Suppressor macrophage treated with lipopolysaccharide for 1 hour (primary cell): ENCODE measurements at regions not wholly inside any gene's neighbourhood (a gene's known extent, or its start where the extent isn't known, plus 50 kb on each side); places are given as distances from the start of the nearest gene placed in this dataset.
"Not testable (repeated sequence)": the region's sequence is repeated elsewhere in the genome, so short reads cannot be mapped to it uniquely, and the experiment has no call there.

Experiments used
- DNase-seq, 3 donors: peaks; one replicate each; pipeline ENCODE4 v3.0.0-alpha.2; 2020 to 2022

DNA sequence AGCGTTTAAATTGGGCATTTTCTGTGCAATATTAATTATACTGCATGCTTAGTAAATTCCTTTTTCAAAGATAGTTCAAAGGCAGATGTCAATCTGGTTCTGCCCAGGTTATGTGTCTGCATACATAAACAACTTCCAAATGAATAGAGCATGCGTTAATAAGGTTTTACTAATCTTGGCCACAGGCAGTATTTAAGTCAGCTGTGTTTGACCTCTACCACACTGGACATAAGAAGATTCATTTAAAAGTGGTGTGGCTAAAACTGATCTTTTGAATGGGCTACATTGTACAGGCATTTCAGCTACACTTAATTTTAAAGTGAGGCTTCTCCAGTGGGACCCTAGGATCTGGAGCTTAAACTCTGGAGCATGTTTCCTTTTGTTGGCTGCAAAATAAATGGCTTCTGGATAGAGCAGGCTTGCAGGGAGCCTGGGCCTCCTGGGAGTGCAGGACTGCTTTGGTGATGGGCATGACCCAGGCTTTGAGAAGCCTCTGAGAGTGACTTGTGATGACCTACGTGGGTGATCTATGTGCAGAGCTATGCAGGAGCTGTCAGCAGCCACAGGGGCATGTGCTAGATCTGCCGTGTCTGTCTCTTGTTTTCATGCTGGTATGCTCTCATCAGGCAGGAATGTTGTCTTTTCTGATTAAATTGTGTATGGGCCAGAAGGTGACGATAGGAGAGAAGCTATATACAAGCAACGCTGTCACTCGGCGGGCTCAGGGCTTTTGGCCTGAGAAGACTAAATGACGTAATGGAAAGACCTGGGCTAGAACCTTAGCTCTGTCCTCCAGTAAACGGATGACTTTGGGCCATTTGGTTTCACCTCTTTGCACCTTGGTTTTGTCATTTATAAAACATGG lies 331.2 kb downstream of the QKI start:
- no peak for DNase-seq

DNA sequence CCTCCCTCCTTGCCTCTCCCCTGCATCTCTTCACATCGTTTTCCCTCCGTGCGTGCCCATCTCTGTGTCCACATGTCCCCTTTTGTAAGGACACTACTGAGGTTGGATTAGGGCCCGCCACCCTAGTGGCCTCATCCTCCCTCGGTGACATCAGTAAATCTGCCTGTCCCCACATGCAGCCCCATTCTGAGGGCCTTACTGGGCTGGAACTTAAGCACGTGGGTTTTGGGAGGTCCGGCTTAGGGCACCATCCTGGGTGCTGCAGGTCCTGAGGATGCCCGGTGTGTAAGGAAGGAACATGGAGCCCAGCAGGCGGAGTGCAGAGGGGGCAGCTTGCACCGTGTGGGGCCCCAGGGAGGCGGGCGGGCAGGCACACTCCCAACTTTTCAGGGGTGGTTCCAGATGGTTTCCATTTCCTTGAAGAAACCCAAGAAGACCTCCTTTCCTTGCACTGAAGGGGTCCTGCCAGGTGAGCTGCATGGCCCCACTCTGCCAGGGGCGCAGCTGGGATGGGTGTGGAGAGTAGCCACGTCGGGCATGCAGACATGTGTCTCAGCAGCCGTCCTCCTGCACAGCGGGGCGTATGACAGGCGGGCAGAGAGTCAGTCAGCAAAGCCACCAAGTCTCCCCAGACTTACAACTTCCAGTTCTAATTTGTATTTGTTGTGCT lies 329.9 kb downstream of the QKI start:
- no peak for DNase-seq

DNA sequence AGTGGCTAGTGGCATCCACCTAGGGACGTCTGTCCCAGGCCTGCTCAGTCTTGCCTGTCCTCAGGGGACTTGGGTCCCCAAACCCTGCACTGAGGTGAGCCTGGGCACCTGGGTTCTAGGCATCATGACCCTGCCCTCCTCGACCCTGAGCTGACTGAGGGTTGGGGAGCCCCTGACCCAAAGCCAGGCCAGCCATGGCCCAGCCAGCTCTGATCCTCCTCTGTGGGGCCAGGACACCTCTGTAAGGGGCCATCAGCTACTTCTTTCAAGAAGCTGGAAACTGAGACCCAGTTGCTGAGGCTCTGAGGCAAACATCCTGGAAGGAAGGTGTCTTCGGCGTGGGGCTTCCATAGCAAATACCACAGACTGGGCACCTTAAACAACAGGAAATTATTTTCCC lies 329.3 kb downstream of the QKI start:
- DNase-seq = no peak

DNA sequence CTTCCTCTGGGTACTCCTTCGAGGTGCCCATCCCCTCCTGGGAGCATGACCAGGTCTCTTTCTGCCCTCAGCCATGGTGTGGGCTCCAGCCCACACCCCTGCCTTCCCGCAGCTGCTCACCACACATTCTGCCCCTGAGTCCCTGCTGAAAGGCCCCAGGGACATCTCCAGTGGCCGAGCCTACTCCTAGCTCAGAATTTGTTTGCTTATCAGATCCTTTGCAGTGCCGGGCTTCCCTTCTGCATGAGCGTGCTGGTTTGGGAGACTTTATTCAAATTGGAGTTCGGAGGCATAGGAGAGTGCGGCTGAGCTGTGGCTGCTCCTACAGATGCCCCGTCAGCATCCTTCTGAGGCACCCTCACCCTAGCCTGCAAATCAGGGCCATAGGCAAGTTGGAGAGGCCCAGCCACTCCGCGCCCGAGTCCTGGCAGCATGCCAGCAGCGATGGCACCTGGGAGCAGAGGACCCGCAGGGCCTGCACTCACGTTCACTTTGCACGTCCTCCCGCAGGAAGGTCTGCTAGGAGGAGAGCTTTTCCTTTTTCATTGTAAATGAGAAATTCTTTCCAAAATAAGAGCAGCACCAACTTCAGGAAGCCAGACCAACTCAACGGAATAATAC lies 327.3 kb downstream of the QKI start:
- no peak for DNase-seq

DNA sequence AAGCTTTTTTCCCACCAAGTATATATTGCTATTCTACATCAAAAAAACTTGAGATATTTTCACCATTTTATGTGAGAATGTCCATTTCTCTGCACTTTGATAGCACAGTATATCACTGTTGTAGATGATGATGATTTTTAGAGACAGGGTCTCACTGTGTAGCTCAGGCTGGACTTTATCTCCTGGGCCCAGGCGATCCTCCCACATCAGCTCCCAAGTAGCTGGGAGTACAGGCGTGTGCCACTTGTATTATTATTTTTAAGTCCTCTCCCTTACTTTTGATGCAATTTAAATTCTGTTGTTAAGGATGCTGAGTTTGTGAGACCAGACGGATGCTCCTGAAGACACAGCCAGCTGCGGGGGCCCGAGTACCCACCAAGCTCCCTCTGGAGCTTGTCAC lies 326.8 kb downstream of the QKI start:
- no peak for DNase-seq

DNA sequence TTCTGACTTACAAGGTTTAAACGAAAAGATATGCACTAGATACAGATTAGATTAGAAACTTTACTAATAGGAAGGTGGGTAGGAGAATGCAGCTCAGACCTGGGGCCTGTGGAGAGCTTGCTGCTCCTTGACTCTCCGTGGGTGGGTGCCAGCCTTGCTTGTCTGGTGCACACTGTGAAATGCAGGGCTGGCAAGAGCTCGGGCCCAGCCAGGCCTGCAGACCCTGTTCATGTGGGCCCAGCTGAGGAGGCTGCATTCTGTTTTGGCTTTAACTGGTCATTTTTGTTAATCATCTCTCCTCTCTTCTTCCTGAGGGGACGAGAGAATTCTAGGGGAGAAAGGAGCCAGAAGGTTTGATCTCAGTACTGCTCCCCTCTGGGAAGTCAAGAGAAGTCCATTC lies 325.4 kb downstream of the QKI start:
- no peak for DNase-seq

DNA sequence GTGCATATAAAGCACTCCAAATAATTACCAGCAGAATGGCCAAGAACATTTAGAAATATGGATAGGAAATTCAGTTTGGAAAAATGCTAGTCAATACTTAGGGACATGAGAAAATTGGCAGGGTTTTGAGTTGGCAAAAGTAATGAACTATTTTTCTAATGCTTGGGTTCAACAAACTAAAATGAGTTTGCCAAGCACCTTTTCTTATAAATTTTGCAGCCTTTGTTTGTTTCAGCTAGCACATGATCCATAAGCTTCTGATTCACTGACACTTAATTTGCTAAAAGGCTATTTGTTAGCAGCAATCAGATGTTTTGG lies 324.8 kb downstream of the QKI start:
- no peak for DNase-seq

DNA sequence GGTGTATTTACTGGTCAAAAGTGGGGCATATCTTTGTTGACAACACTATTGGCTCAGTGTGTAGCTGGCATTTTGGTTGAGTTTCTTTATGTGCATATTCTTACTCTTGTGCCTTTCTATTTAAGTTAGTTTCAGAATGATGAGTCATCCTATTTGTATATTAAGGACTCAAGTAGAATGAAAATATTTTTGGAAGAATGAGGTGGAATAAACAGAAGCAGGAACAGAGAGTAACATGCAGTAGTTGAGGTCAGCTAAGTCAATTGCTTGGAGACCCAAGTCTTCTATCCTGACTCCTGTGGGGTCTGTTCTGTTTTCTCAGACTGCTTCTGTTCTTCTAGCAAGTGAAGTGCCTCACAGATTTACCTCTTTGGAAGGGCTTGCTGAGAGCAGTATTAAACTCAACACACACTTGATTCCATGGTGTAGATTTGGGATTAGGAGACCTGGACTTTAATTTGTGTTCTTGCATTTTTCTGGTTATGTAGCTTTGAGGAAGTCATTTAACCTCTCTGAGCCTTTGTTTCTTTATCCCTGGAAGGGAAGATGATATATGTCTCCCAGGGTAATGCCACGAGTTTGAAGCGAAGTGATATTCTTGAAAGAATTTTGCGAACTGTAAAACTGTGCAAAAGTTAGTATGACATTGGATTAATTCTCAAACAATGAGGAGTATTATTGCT lies 324.3 kb downstream of the QKI start:
- peak in 2 of 3 donors; percentile 43 to 46 for DNase-seq

DNA sequence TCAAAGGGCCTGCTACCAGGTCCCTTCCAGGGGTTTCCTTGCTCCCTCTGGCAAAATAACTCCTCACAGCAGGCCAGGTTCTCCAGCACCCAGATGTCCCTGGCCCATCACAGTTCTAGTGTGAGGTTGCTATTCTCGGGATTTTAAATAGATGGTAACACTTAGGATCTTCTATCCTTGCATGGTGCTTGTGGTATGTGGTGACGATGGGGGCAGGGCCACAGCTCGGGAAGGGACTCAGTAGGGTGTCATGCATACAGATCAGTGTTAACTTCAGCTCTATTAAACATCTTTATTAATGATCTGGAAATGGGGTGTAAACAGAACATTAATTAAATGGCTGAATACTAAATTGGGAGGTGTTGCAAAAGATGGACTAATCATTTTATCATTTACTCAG lies 323.8 kb downstream of the QKI start:
- DNase-seq = no peak

DNA sequence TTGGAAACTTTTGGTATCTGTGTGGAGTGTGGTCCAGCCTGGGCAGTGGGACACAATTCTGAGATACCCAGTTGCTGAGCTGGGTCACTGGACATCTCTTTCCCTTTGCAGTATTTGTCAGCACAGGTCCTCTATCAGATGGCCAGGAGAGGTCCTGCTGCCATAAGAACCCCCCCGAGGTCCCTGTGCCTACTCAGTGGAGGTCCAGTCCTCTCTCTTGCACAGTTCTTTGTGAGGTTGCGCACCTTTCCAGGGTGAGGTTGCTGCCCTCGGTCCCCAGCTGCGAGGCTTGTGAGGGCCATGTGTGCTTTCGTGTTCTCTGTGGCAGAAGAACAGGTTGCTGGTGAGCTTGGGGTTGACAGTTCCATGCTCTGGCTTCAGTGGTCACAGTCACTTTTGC lies 320.6 kb downstream of the QKI start:
- no peak for DNase-seq

DNA sequence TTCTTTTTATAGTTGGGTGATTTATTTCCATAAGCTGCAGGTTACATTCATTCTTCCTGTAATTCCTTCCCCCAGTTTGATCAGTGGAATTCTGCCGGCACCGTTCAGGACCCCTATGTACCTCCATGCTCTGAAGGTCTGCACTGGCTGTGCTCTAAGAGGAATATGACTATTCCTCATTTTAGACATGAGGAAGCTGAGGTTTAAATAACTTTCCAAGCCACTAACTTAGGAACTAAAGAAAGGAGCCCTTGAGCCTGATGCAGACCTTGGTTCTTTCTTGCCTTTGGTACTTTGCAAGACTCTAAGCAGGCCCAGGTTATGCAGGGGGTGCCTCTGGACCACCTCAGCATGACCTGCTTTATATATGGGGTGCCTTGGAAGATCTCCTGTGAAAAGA lies 318.5 kb downstream of the QKI start:
- peak; percentile 21 to 55 (median 50) for DNase-seq

DNA sequence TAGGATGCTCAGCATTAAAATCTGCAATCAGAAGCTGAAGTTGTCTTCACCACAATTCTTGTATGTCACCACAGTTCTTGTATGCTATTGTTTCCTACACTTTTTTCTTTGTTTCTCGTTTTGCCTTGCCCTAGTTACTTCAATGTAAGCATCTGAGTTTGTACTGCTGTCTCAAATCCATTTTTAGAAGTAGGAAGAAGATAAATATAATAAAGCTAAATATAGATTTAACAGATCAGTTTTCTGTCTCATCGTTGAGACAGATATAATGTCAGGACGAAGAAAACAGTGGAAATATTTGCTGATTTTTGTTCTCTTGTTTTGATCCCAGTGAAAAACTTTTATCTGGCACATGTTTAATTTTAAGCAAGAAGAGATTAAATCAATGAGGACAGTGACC lies 318.0 kb downstream of the QKI start:
- DNase-seq = no peak

DNA sequence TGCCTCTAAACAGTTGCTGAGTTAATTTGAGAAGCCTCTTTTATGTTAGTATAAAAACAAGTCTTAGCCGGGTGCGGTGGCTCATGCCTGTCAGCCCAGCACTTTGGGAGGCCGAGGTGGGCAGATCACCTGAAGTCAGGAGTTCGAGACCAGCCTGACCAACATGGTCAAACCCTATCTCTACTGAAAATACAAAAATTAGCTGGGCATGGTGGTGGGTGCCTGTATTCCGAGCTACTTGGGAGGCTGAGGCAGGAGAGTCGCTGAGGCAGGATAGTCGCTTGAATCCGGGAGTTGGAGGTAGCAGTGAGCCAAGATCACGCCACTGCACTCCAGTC lies 317.5 kb downstream of the QKI start:
- DNase-seq = not testable (repeated sequence)

DNA sequence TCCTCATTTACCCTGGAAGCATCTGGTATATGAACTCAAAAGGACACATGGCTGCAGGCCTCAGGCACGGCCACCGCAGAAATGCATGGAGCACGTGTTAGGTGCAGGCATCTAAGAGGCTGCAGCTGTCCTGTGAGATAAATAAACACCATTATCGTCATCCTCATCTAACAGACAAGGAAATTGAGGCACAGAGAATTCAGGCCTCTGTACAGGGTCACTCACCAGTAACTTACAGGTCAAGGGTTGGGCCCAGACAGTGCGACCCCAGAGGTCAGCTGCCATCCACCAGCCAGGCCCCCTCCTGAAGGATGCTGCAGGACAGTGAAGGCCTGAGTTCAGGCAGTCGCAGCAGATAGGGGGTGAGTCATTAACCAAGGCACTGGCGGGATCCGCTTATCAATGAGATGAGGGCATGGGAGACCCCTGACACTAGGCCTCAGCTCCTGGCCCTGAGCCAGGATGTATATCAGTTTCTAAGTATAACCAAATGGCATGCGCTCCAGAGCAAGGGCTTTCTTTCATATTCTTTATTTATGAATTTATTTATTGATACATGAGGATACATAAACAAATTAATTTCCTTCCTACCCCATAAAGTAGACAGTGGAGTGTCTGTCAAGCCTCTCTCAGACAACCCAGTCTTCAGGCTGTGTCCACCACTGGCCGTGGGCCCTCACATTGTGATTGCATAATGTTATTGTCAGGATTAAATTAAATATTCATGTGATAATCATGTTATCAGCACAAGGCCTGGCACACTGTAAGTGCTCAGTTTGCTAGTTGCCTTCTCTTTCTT lies 316.9 kb downstream of the QKI start:
- DNase-seq = no peak

DNA sequence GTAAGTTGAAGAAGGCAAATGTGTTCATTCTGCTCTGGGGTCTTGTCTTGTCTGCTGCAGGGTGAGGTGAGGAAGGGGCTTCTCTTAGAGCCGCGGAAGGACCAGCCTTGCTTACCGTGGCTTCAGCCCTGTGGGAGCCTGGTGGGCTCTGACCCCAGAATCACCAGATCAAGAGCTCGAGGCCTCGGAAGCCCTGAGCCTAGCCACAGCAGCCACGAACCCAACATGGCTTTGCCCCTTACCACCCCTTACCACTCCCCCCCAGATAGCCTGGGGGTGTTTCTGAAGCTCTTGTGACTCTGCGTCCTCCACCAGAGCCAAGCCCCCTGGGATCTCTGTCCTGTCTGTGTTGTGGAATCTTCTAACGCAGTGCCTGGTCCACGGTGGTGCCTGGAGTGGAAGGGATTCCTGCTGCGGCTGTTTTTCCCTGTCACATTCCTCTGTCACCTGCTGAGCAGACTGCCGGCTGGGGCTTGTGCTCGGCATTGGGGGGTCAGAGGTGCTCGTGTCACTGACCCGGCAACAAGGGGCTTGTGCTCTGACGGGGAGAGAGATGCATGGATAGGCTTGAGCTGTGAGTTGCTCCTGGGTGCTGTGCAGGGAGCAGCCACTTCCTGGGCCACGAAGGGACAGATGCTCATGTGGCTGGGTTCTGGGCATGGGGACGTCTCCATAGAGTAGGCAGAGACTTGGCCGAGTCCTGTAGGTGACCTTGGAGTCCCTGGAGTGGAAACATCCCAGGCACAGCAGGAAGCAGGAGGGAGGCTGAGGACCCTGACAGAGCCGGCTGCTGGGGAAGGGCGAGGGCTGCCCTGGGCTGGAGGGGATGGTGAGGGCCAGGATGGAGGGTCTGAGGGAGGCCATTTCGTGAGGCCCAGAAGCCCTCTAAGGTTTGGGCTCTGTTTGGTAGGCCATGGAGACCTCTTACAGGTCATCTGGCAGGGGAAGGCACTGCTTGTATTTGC lies 316.0 kb downstream of the QKI start:
- DNase-seq = no peak

DNA sequence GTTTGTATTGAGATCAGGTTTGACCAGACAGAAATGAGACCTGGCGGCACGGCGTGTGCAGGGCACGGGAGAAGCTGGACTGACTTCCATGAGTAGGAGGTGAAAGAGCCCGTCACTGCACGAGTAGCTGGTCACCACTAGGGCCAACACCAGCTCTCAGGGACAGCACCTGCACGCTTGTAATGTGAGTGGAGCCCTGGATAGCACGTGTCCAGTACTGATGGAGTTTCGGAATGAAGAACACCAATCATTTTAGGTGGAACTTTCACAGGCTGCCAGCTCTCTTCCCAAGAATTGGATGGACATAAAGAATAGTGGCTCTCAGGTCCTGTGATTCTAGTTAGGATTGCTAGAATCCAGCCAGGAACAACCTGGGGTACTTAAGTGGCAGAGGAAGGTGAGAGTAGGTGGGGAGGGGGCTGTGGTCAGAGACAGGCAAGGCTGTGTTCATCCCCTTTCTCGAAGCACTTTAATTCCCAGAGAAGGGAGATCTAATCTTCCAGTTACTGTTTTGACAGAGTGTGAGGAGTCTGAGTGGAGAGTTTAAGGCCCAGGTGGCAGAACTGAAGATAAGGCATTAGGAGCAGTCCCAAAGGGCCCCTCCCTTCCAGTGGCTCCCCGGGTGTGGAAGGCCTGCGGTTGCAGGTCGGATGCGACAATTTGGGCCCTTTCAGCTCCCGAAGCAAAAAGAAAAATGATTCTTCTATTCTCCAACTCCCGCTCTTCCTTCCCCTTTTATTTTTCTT lies 314.8 kb downstream of the QKI start:
- no peak for DNase-seq

DNA sequence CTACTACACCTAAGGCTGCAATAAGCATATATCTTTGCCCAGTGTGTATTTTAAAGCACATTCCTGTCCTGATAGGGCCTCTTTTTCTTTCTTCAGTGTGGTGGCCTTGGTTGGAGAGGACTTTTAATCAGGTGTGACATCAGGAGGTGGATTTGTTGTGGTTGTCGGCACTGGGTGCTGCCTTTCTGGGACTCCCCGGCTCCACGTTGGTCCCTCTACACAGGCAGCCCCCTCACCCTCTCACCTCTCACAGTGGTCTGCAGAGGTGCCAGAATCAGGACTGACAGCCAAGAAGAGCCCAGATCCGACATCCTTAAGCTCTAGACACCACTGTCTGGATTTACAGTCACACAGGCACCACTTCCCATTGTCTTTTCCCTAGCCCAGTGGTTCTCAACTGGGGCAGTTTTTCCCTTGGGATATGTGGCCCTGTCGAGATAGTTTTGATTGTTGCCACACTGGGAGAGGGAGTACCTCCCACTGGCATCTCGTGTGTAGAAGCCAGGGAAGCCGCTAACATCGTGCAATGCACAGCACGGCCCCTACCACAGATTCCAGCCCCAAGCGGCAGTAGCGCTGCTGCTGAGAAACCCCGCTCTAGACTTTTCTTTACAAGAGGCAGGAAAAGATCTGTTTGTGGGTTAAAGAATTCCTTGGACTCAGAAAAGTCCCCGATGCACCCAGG lies 314.1 kb downstream of the QKI start:
- DNase-seq = no peak

DNA sequence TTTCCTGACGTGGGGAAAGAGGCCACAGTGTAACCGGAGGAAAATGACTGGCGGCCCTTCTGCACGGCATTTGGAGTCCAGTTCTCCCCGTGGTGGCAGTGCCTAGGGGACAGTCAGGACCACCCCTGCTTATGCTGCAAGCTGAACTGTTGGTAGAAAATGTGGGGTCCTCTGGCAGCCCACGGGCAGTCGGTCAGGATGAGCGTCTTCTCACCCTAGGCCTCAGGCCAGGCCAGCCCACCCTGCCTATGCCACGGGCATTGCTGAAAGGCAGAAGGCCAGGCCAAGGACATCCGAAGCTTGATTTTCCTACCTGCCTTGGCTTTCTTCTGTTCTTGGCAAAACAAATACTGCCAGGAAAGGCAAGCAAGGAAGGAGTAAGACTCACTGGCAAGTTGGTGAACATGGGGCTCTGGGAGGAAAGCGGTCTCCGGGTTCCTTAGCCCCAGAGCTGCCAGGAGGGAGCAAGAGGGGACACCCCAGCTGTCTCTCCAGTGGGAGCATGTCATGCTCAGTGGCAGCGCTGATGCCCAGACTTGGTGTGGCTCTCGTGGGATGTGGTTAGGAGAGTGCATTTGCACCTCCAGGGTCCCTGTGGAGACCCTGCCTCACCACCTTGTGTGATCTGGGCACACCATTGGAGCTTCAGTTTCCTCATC lies 311.6 kb downstream of the QKI start:
- DNase-seq = no peak

DNA sequence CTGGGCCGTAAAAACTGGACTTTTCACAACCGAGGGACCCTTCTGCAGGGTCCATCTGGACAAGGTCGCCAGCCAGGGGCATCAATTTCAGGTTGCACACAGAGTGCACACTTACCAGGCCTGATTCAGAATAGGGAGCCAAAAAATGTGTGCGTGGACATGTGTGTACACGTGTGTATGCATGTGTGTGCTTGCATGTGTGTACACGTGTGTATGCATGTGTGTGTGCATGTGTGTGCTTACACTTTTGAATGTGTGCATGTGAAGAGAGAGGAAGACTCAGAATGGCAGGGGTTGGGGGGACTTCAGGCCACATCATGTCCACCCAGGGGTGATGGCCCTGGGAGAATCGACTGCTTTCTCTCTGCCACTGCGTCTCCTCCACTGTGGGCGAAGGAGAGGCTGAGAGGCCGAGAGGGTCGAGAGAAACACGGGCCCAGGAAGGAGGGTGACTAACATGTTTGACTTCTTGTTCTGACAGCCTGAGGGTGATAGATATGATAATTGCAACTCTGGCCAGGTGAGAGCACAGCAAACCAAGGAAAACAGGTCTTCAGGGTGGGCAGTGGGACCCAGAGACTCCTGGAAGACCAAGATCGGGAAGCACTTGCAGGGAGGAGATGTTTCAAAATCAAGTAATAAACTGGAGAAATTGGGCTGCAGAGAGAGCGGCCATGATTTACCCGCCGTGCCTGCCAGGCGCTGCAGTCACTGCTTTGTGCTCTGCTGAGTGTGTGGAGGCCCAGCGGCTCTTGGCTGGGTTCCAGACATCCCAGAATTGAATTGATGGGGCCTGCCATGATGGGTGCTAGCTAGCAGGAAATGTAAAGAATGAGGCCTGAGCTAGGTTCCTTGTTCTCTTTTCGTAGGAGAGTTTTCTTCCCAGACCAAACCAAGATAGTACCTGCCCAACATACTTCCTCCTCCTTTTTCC lies 310.8 kb downstream of the QKI start:
- DNase-seq = no peak
